Fibroblast of pulmonary artery (primary cell): ENCODE measurements at regions not wholly inside any gene's neighbourhood (a gene's known extent, or its start where the extent isn't known, plus 50 kb on each side); places are given as distances from the start of the nearest gene placed in this dataset.

ENCODE experiments used
- DNase-seq: peaks from one replicate; pipeline ENCODE4 v3.0.0-alpha.2; 2010; ENCODE audit warnings: low read depth
- H3K4me3 ChIP-seq: replicated peaks from 2 replicates; pipeline ENCODE4 v1.5.1; 2011; ENCODE audit warnings: low read depth, mild to moderate bottlenecking, control low read depth, low read length, moderate library complexity
- TF ChIP-seq, protein P1 (sequence below): IDR thresholded peaks from 2 replicates; pipeline ENCODE4 v1.5.1; 2011; ENCODE audit warnings: mild to moderate bottlenecking, control low read depth, low read length, inconsistent platforms; ENCODE audit errors: missing control alignments

DNA sequence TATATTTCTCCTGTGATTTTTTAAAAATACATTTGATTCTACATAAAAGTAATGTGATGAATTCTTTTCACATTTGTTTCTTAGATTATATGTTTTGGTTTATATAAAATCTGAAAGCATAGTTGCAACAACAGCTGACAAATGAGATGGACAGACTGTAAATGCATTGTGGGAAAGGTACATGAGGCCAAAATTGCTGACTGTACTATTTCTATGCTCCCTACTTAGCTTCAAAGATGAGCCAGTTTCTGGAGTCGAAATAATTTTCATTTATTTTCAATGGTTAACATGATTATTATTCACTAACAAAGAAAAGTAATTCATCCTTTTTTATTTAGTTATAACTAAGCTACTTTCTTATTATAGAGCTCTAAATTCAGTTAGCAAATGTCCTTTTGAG, 441.3 kb upstream of the CCNG1 start:
- DNase-seq, result no peak
- no peak overlapping the region for H3K4me3 ChIP-seq
- TF ChIP-seq, protein P1, sequence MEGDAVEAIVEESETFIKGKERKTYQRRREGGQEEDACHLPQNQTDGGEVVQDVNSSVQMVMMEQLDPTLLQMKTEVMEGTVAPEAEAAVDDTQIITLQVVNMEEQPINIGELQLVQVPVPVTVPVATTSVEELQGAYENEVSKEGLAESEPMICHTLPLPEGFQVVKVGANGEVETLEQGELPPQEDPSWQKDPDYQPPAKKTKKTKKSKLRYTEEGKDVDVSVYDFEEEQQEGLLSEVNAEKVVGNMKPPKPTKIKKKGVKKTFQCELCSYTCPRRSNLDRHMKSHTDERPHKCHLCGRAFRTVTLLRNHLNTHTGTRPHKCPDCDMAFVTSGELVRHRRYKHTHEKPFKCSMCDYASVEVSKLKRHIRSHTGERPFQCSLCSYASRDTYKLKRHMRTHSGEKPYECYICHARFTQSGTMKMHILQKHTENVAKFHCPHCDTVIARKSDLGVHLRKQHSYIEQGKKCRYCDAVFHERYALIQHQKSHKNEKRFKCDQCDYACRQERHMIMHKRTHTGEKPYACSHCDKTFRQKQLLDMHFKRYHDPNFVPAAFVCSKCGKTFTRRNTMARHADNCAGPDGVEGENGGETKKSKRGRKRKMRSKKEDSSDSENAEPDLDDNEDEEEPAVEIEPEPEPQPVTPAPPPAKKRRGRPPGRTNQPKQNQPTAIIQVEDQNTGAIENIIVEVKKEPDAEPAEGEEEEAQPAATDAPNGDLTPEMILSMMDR, result no peak

DNA sequence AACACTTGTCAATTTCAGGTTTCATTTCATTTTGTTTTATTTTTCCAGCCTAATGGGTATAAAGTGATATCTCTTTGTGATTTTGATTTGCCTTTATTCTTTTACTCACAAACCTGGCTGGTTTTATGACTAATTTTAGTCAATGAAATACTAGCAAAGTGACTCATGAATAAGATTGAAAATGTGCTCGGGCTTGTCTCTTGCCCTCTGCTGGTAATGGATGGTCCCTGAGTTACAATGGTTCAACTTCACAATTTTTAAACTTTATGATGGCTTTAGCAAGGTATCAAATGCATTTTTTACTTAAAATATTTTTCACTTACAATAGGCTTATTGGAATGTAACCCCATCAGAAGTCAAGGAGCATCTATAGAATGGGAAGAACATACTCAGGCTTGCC, 431.4 kb upstream of the CCNG1 start:
- TF ChIP-seq, protein P1, result no peak
- DNase-seq, result no peak
- H3K4me3 ChIP-seq, result no peak overlapping the region

DNA sequence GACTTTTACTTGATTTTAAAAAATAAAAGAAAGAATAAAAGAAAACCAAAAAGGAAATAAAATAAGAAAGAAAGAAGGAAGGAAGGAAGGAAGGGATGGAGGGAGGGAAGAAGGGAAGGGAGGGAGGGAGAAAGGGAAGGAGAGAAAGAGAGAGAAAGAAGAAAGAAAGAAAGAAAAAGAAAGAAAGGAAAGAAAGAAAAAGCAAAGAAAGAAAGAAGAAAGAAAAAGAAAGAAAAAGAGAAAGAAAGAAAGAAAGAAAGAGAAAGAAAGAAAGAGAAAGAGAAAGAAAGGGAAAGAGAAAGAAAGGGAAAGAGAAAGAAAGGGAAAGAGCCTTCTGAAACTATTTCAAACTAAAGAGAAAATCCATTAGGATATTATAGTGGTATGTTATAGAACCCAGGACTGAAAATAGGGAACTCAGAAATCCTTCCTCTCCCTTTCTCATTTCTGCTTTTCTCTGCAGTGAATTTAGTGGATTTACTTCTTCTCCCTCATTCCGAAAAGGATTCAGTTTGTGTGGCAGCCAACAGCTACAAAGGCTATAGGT, 414.7 kb upstream of the CCNG1 start:
- H3K4me3 ChIP-seq, result no peak overlapping the region
- no peak for DNase-seq
- TF ChIP-seq, protein P1, result no peak

DNA sequence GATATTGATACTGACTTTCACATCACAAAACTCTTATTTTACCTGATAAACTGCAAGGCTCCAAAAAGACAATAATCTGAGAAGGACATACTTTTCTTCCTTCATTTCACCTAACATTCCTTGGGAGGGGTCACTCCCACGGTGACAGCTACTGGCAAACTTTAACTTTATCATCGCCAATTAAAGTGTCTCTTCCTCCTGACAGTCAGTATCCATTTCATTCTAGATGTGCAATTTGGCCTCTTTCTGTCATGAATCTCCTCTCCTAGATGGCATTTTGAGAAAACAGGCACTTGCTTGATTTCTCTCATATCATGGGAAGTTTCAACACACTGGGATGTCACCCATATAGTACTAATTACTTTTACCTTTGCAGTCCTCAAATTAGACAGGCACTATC, 413.5 kb upstream of the CCNG1 start:
- TF ChIP-seq, protein P1, result no peak
- no peak overlapping the region for H3K4me3 ChIP-seq
- no peak for DNase-seq

DNA sequence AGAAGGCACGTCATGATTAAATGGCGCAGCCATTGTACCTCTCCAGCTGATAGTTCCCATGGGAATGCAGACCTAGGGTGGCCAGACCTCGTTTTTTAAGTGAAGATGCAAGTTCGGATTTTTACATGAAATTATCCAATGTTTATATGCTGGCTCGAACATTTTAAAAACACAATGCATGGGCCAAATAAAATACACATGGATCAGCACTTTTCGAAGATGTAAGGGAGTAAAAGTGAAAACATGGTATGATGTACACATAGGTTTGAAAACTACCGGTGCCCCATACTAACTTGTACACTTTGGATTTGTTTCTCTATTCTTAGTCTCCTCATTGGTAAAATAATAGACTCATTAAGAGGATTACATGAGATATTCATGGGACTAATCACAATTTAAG, 412.5 kb upstream of the CCNG1 start:
- no peak for DNase-seq
- H3K4me3 ChIP-seq, result no peak overlapping the region
- TF ChIP-seq, protein P1, result no peak

DNA sequence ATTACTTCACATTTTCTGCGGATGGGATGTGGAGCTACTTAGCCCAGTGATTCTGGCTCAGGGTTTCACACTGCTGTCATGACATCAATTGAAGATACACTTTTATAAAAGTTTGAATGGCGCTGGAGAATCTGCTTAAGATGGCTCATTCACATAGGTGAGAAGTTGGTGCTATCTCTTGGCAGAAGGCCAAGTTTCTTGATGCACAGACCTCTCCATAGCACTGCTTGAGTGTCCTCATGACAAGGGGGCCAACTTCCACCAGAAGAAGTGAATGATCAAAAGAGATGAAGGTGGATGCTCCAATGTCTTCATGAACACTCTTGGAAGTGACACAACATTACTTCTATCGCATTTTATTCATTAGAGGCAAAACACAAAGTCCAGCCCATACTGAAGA, 403.7 kb upstream of the CCNG1 start:
- DNase-seq, result no peak
- TF ChIP-seq, protein P1, result no peak
- no peak overlapping the region for H3K4me3 ChIP-seq

DNA sequence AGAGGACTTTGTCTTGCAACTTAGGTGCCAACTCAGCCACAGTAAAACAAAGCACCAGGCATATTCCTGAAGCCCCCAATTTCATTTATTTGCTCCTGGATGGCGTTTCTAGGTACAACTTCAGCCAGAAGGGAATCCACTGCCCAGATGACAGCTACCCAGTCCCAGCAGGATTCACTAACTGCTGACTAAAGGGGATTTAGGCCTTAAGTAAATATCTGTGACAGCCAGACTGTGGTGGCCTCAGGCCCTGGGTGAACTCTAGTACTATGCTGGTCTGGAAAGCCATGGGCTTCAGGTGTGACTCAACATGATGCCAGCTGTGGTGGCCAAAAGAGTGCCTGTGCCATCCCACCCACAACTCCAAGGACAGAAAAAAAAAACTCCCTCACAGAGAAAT, 396.1 kb upstream of the CCNG1 start:
- TF ChIP-seq, protein P1, result no peak
- DNase-seq, result no peak
- no peak overlapping the region for H3K4me3 ChIP-seq
